GM19240 (cell line): ENCODE measurements at regions not wholly inside any gene's neighbourhood (a gene's known extent, or its start where the extent isn't known, plus 50 kb on each side); places are given as distances from the start of the nearest gene placed in this dataset.

Source experiments
- DNase-seq: peaks from one replicate; pipeline ENCODE4 v3.0.0; 2011; ENCODE audit warnings: low spot score; ENCODE audit not compliant: insufficient read length

DNA sequence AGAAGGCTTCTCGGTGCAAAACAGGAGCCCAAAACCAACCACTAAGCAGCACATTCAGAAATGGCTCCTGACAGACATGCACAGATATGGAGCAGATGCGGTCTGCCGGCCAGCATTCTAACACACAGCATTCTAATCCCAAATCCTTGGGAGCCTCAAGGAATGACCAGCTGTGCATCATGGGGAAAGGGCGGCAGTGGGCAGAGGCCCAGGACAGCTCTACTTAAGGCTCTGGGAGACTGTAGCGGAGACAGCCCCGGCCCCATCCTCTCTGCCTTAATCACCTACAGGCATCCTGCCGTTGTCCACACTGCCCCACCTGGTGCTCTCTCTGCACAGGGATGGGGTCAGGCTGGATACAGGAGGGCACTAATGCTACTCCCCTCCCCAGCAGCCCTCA, 1016.0 kb downstream of the UQCRFS1 start:
- no peak for DNase-seq

DNA sequence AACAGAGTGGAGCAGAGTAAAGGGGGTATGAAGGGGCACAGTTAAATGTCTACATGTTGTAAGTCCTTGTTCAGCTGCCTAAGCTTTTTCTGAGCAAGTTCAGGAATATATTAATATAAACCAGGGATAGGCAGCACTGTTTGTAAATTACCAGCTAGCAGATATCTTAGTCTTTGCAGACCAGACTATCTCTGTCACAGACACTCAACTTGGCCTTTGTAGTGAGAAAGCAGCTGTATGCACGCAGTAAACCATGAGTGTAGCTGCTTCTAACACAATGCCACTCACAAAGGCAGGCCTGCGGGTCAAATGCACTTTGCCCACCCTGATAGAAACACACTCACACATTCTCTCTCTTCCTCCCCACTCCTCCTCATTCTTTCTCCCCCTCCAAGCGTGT, 1016.9 kb downstream of the UQCRFS1 start:
- DNase-seq, result no peak

DNA sequence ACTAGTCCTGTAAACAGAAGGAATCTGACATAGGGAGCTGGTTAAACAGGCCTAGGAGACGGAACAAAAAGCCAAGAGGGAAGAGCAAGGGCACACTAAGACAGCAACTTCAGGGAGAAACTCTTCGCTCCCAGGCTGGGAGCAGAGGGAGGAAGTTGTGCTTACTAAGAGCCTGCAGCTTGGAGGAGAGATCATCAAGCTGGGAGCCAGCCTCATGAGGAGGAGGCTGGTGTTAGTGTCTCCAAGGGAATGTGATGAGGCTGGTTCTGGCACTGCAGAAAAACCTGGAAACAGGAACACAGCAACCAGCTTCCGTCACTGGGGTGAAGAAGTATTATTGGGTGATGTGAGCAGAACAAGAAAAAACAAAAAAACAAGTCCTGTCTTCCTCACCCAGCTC, 1027.3 kb downstream of the UQCRFS1 start:
- DNase-seq, result no peak

DNA sequence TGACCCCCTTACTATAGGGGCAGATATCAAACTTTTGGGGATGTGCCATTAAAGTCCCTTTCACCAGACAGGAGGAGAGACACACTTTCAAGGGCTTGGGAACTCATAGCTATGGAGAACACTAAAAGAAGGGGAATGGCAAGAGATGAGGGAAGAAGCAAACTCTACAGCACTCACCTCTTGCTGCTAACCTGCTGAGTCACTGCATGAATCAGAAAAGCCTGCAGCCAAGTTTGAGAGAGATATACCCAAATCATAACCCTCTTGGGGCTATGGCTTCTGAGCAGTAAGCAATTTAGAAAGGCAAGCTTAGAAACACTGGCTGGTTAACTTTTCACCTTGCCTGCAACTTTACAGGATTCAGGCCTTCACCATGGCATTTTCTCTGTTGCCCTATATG, 1028.0 kb downstream of the UQCRFS1 start:
- DNase-seq, result no peak

DNA sequence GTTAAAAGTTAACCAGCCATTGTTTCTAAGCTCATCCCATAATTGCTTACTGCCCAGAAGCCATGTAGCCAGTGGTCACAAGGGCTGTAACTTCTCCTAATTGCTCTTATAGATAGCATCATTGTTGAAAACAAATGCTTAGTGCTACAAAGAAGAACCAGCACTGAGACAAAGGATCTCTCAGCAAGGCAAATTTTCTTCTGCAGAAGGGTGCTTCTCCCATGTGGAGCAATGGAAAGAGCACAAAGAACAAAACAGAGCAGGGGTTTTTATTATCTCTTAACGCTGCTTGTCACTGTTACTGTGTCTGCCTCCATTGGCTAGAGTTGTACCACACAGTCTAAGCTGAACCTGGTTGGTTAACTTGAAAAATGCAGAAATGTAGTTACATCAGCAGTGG, 1036.8 kb downstream of the UQCRFS1 start:
- no peak for DNase-seq

DNA sequence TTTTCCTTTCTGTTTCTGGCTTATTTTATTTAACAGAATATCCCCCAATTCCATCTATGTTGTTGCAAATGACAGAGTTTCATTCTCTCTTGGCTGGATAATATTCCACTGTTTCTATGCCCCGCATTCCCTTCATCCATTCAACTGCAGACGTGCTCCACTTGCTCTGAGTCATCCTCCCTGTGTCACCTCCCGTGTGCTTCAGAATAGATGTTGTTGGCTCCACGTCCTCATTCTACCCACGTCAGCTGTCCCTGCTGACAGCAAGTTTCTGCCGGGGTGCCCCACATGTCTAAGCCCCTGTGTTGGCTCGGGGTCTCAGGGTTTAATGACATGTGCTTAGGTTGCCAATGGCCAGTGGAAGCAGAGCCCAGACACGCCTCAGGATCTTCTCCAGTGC, 1041.0 kb downstream of the UQCRFS1 start:
- DNase-seq, result no peak

DNA sequence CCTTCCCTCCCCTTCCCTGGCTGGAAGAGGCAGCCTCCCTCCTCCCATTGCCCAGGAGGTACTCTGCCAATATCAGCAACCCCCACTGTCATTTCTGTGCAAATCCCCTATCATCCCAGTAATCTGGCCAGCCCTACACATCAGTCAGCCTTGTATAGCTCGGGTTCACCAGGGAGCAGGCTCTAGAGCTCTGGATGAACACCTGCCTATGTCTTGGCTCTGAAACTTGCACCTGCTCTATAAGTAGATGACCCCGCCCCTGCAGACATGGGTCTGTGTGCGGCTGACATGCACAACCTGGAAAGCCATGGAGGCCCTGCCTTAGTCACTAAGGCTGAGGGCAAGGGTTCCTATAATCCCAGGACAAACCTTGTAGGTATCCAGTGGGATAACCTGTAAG, 1042.9 kb downstream of the UQCRFS1 start:
- no peak for DNase-seq

DNA sequence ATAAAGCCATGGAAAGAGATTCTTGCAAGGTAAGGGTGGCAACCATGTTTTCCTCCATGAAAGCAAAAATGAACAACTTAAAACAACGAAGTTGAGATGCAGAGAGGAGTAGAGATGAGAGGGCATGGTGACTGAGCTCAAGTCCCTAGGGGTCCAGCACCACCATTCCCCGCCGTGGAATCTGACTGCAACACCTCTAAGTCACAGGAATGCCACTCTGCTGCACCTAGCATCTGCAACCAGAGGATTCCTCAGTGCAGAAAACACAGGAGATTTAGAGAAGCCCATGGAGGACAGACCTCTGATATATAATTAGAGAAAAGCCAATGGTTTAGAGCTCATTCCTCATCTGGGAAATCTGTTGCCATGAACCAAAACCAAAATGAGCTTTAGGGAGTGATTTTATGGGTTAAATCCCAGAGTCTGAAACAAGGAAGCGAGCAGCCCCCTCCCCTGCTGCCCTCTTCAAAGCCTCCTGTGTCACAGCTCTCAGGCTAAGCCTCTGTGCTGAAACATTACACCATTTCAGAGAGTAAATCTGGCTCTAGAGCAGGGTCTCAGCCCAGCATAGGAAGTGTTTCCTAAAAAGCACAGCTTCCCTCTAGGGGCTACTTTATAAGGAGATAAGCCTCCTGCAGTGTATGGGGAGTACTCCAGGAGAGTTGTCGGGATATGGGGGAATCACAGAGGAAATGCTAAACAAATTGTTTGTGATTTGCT, 1043.6 kb downstream of the UQCRFS1 start:
- no peak for DNase-seq

DNA sequence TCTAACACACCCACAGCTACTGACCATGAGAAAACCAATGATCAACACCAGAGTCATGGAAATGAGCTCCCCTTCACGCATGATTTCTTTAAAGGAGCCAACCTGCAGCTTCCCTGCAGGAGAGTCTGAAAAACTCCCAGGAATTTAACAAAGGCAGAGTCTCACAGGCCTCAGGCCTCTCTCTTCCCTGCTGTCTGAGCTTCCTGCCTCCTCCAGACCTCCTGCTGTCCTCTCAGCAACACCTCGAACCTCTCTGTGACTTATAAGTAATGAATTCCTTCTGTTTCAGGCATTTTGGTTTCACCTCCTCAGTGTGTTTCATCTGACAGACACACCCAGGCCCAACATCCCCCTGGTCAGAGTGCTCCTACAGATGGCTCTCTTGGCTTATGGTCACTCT, 1044.4 kb downstream of the UQCRFS1 start:
- DNase-seq, result no peak

DNA sequence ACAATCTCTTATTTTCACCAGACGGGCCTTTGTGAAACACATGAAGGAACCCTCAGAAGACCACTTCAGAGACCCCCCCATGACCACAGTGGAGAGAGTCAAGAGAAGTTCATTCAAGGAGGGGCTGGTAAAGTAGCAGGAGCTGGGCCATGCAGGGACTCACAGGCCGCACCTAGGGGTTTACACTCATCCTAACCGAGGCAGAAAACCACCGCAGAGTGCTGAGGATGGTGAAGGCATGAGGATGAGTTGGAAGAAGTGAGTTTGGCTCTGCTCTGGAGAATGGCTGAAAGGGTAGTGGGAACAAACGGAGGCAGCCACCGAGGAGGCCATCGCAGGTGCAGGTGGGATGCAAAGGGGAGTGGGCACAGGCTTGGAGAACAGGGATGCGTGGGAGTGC, 1046.9 kb downstream of the UQCRFS1 start:
- no peak for DNase-seq

DNA sequence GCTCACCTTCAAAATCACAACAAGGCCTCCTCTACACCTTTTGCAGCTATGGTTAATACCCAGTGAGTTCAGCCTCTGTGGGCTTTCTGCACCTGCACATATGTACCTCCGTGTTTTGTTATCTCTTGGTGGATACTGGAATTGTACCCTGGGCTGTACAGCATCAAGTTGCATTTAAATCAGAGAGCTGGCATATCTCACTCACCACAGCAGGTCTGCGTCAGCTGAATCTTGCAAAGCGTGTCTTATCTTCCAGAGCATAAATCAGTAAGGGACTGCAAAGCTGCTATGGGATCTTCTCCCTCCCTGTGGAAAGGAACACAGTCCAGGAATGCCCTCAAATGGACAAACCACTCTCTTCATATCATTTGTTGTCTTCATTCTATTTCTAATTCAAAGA, 1048.7 kb downstream of the UQCRFS1 start:
- DNase-seq, result no peak

DNA sequence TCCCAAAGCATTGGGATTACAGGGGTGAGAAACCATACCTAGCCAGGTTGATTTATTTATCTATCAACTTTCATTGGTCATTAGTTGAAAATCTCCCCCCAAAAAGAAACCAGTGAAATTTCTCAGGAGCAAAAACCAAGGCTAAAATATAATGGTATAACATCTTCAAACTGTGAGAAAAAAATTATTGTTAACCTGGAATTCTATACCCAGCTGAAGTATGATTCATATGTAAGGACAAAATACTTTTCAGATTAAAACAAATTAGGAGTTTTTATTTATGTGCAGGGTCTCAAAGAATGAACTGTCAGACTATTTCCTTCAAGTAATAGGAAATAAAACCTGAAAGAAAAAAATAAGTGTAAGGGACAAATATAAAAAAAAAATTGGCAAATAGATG, 1053.9 kb downstream of the UQCRFS1 start:
- DNase-seq, result no peak

DNA sequence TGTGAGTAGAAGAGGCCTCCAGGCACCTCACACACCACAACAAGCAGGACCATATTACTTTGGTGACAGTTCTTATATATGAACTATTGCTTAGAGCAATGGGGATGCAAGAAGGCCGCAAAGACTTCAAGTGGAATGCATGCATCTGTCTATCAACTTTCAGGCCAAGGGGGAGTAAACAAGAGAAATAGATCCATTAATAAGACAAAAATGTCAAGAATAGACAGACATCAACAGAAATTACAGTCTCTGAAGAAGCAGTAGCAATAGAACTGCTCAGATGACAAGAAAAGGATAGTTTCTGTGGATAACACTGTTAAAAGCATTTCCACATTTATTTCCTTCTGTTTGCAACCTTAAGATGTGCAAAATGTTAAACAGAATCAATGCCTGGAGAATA, 1057.7 kb downstream of the UQCRFS1 start:
- DNase-seq, result no peak

DNA sequence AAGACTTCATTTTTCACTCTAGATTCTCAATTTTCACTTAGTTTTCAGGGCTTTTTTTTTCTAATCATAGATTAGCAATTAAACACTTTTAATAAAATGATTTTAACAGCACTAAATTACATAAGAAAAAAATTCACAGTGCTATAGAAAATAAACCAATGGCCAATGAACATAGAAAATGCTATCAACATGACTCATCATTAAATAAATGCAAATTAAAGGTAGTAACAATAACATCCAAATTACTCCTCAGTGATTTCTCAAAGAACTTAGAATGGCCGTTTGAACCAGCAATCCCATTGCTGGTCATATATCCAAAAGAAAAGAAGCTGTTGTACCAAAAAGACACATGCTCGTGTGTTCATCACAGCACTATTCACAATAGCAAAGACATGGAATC, 1058.9 kb downstream of the UQCRFS1 start:
- no peak for DNase-seq

DNA sequence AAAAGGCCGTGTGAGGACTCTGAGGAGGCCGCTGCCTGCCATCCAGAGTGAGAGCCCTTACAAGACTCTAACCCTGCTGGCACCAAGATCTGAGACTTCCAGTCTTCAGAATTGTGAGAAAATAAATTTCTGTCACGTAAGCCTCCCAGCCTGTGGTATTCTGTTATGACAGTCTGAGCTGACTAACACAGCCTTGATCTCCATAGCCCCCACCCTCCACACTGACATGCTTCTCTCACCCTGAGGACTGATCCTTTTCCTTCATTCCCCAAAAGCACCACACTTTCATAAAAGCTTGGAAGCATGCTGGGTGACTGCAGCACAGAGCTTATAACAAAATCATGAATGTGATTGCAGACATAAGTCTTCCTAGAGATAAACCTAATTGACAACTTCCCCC, 1059.8 kb downstream of the UQCRFS1 start:
- no peak for DNase-seq

DNA sequence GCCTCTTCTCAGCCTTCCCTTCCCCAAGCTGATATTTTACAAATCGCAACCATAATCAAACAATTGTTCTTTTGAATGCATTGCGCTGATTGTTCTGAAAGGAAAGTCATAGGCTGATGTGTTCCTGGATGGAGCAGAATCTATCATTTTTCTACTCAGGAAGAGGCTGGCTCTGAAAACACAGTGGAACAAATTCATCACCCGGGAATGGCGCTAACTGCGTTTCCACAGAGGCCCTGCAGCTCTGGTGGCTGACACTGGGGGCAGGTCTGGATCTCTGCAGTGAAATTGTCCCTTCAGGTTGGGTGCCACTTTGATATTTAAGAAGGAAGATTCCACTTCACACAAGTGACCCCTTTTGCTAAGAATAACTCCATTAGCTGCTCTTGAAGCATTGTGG, 1060.8 kb downstream of the UQCRFS1 start:
- no peak for DNase-seq

DNA sequence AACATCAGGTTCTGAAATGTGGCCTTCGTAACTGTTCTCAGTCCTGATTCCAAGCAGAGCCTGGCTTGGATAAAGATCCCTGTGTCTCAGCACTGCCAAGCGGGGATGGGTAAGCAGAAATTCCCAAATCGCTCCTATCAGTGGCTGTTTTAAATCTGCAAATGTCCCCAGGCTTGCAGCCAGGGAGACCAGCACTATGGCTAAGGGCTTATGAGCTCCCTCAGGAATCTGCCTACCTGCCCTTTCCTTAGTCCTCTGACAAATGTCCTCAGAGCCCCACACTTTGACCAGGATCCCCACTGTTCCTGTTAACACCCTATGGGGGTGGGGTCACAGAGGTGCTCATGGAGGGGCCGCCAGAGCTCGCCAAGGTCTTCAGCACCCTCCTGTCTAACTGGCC, 1062.8 kb downstream of the UQCRFS1 start:
- no peak for DNase-seq

DNA sequence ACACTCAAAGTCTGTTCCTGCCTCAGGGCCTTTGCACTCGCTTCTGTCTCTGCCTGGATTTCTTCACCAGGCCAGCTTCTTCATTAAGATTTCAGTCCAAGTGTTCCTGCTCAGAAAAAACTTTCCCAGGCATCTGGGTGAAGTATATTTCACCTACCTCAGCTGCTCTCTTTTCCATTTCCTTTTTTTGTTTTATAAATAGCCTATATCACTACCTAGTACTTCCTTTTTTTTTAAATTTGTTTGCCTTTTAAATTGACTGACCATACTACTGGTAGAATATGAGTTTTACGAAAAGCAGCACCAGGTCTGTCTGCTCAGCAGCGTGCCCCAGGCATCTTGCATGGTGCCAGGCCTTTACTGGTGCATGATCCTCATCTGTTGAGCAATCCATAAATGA, 1064.4 kb downstream of the UQCRFS1 start:
- DNase-seq, result no peak

DNA sequence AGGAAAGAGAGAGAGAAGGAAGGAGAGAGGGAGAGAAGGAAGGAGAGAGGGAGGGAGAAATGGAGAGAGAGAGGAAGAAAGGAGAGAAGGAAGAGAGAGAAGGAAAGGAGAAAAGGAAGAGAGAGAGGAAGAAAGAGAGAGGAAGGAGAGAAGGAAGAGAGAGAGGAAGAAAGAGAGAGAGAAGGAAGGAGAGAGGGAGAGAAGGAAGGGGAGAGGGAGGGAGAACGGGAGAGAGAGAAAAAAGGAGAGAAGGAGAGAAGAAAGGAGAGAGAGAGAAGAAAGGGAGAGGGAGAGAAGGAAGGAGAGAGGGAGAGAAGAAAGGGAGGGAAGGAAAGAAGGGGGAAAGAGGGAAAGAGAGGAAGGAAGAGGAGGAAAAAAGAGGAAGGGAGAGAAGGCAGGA, 1070.7 kb downstream of the UQCRFS1 start:
- DNase-seq, result no peak

DNA sequence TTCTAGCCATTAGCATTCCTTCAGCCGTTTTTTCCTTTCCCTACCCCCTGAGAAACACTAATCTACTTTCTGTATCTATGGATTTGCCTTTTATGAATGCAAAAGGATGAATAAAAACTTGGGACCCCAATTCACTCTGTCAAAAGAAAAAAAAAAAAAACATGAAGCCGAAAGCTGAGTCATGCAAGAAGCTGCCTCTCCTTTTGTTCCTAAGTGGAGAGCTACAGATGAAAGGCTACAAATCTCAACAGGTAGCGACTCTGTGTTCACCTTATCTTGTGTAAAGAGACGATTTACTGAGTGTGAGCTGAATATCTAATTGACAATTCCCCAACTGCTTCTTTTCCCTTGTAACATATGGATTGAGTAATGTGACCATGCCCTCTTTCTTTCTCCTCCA, 1072.8 kb downstream of the UQCRFS1 start:
- DNase-seq, result no peak

DNA sequence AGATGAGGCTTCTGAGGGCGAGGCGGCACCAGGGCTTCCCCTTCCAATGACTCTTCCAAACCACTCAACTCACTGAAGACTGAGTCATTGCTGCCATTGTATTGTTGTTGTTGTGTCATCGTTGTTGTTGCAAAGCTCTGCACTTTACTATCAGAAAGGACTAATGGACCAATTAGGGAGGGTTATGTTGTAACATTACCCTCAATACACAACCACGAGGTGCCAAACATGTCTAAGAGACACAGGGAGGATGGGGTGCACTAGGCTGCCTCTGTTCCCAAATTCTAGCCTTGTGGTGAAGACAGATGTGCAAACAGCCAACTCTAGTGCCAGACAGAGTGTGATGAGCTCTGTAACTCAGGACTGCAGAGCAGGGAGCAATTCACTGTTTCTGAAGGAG, 1075.2 kb downstream of the UQCRFS1 start:
- DNase-seq, result no peak

DNA sequence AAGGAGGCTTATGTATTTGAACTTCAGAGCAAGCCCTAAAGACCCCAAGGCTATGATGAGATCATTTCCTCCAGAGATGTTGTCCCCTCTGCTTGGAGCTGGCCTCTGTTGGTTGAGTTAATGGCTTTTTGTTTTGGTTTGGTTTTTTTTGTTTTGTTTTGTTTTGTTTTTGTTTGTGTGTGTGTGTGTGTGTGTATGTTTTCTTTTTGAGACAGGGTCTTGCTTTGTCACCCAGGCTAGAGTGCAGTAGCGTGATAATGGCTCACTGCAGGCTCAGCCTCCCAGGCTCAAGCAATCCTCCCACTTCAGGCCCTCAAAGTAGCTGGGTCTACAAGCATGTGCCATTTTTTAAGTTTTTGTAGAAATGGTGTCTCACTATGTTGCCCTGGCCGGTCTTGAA, 1076.2 kb downstream of the UQCRFS1 start:
- no peak for DNase-seq

DNA sequence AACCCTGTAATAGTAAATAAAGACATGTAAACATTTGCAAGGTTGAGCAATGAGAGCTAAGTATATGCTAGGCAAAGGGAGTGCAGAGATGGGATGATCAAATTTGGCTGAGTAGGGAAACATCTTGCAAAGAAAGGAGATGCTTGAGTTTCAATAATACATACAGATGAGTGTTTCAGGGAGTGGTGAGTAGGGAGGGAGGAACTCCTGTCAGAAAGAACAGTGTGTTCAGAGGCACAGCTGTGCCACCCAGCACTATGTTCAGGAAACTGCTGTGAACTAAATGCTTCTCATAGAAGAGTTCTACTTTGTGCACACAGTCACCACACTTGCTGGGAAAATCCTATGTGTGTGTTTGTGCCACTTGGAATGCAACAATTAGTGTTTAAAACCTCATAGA, 1077.1 kb downstream of the UQCRFS1 start:
- no peak for DNase-seq

DNA sequence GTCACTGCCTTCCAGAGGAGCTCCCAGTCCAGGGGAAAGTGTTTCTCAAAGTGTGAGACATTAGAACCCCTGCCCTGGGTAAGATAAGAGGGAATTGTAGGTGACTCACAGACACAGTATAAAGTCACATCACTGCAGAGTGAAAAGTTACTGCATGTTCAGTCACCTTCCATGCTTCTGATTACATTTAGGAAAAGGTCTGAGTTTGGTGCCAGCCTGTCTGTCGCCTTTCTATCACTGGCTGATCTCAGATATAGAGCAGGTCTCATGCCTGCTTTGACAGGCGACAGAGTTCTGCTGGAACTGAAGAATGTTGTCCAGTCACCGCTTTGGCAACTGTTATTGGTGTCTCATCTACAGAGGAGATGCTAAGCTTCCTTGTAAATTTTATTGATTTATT, 1078.6 kb downstream of the UQCRFS1 start:
- no peak for DNase-seq
